CD4-positive, alpha-beta memory T cell (primary cell): ENCODE measurements at regions not wholly inside any gene's neighbourhood (a gene's known extent, or its start where the extent isn't known, plus 50 kb on each side); places are given as distances from the start of the nearest gene placed in this dataset.

ENCODE experiments used
- CTCF ChIA-PET: fragments of 350-600 bp; sonication (Branson Sonifier 250); formaldehyde crosslinking; loops from one replicate; lab custom pipeline; 2021; ENCODE audit warnings: inconsistent platforms; ENCODE audit not compliant: partially characterized antibody; lab: Charles Lee
- POLR2A ChIA-PET: fragments of 350-600 bp; sonication (Branson Sonifier 250); formaldehyde crosslinking; loops from one replicate; lab custom pipeline; 2021; ENCODE audit not compliant: partially characterized antibody; lab: Charles Lee
- DNase-seq, 5 donors: peaks; one replicate each; pipeline versions ENCODE4 v3.0.0 to v3.0.0-alpha.2; 2020 to 2022; ENCODE audit warnings: mixed read lengths in 1 of 5
- H3K27ac ChIP-seq: one replicate; pipeline ENCODE4 v1.7.0; 2013; ENCODE audit warnings: low read depth, low read length
- H3K27me3 ChIP-seq: 2 replicates; pipeline ENCODE4 v1.7.0; 2013; ENCODE audit warnings: mild to moderate bottlenecking, low read length, moderate library complexity; ENCODE audit not compliant: insufficient read depth
- H3K36me3 ChIP-seq: 2 replicates; pipeline ENCODE4 v1.7.0; 2013; ENCODE audit warnings: mild to moderate bottlenecking, low read length, moderate library complexity; ENCODE audit not compliant: insufficient read depth
- H3K4me1 ChIP-seq: 2 replicates; pipeline ENCODE4 v1.7.0; 2013; ENCODE audit warnings: mild to moderate bottlenecking, low read length, moderate library complexity; ENCODE audit not compliant: insufficient read depth
- H3K4me3 ChIP-seq, 2 donors: one replicate each; pipeline ENCODE4 v1.7.0; 2013; ENCODE audit warnings: low read length in 2 of 2, mild to moderate bottlenecking in 1 of 2
- H3K9me3 ChIP-seq, 2 donors: one replicate each; pipeline ENCODE4 v1.7.0; 2013; ENCODE audit warnings: low read length in 2 of 2, control low read depth in 1 of 2; ENCODE audit not compliant: control insufficient read depth in 1 of 2
- H3K27ac Mint-ChIP-seq, 7 donors: one replicate each; pipeline ENCODE4 v1.8.0; 2020 to 2021; ENCODE audit warnings: mixed read lengths in 7 of 7, mild to moderate bottlenecking in 6 of 7, inconsistent platforms in 3 of 7, moderate library complexity in 3 of 7
- H3K27me3 Mint-ChIP-seq, 2 donors: one replicate each; pipeline ENCODE4 v1.8.0; 2020 to 2021; ENCODE audit warnings: mixed read lengths in 2 of 2
- H3K36me3 Mint-ChIP-seq, 2 donors: one replicate each; pipeline ENCODE4 v1.8.0; 2020 to 2021; ENCODE audit warnings: mixed read lengths in 2 of 2, inconsistent platforms in 1 of 2, mild to moderate bottlenecking in 1 of 2
- H3K4me1 Mint-ChIP-seq, 4 donors: one replicate each; pipeline ENCODE4 v1.8.0; 2020 to 2021; ENCODE audit warnings: mixed read lengths in 4 of 4, mild to moderate bottlenecking in 1 of 4
- H3K4me3 Mint-ChIP-seq, 8 donors: one replicate each; pipeline ENCODE4 v1.8.0; 2020 to 2021; ENCODE audit warnings: mixed read lengths in 8 of 8, mild to moderate bottlenecking in 7 of 8, moderate library complexity in 6 of 8, inconsistent platforms in 3 of 8
- H3K9me3 Mint-ChIP-seq, 8 donors: one replicate each; pipeline ENCODE4 v1.8.0; 2020 to 2021; ENCODE audit warnings: mixed read lengths in 8 of 8, mild to moderate bottlenecking in 5 of 8, inconsistent platforms in 3 of 8, moderate library complexity in 1 of 8
- intact Hi-C: fragments of 100-400 bp; cut with micrococcal nuclease; formaldehyde crosslinking; loops from one replicate; pipeline ENCODE4 v1.15.1; 2023

GRCh38 chr10:23910291-23910690 is 298.6 kb upstream of the KIAA1217 start:
- ChIA-PET POLR2A (no interaction called here), CTCF (no interaction called here)
- no peak overlapping the region for H3K4me3 ChIP-seq
- Mint-ChIP-seq H3K27ac (no peak overlapping the region), H3K9me3 (peaks cover 0 to 16% (median 5%) of the 10 kb centered on the region in 8 donors), H3K4me1 (no peaks in the 10 kb centered on the region), H3K4me3 (no peak overlapping the region), H3K27me3 (no peaks in the 10 kb centered on the region), H3K36me3 (no peaks in the 10 kb centered on the region)
- H3K27me3 ChIP-seq: no peaks in the 10 kb centered on the region
- DNase-seq: no peak
- no peaks in the 10 kb centered on the region for H3K36me3 ChIP-seq
- H3K9me3 ChIP-seq: no peaks in the 10 kb centered on the region
- no peak overlapping the region for H3K27ac ChIP-seq
- intact Hi-C loops: no loop called here
- H3K4me1 ChIP-seq: no peaks in the 10 kb centered on the region

- H3K27ac Mint-ChIP-seq: no peak overlapping the region
- peaks cover 0 to 10% (median 4%) of the 10 kb centered on the region in 8 donors for H3K9me3 Mint-ChIP-seq
- H3K27me3 ChIP-seq: no peaks in the 10 kb centered on the region
- no peaks in the 10 kb centered on the region for H3K36me3 ChIP-seq
- no peak overlapping the region for H3K4me3 Mint-ChIP-seq
- CTCF ChIA-PET: no interaction called here
- H3K9me3 ChIP-seq: no peaks in the 10 kb centered on the region
- POLR2A ChIA-PET: no interaction called here
- H3K36me3 Mint-ChIP-seq: no peaks in the 10 kb centered on the region
- intact Hi-C loops: no loop called here
- no peaks in the 10 kb centered on the region for H3K4me1 Mint-ChIP-seq
- no peak overlapping the region for H3K4me3 ChIP-seq
- no peaks in the 10 kb centered on the region for H3K4me1 ChIP-seq
- no peak for DNase-seq
- no peak overlapping the region for H3K27ac ChIP-seq
- no peaks in the 10 kb centered on the region for H3K27me3 Mint-ChIP-seq
Measured at GRCh38 chr10:23912884-23913404, 296.0 kb upstream of the KIAA1217 start.

DNA sequence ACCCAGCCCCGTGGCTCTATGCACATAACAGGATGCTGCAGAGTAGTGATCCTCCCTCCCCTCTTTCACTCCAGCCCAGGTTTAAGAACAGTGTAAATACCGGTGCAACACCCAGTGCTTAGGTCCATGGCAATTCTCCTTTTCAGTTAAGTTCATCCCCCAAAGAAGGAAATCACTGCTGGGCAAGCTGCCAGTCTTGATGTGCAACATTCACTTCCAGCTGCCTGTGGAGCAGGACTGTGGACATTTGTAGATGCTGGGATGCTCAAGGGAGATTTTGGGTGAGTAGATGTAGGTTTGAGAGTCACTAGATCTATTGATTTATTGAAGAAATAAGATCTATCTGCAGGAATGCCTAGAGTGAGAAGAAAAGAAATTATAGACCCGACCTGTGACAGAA is 294.3 kb upstream of the KIAA1217 start:
- ChIA-PET POLR2A (no interaction called here), CTCF (no interaction called here)
- Histone ChIP-seq H3K9me3 (no peaks in the 10 kb centered on the region), H3K27ac (no peak overlapping the region), H3K27me3 (no peaks in the 10 kb centered on the region), H3K4me1 (no peaks in the 10 kb centered on the region), H3K36me3 (no peaks in the 10 kb centered on the region), H3K4me3 (no peak overlapping the region)
- Mint-ChIP-seq H3K27ac (no peak overlapping the region), H3K27me3 (no peaks in the 10 kb centered on the region), H3K36me3 (no peaks in the 10 kb centered on the region), H3K4me3 (no peak overlapping the region), H3K4me1 (no peaks in the 10 kb centered on the region), H3K9me3 (peaks cover 0 to 4% (median 0%) of the 10 kb centered on the region in 8 donors)
- intact Hi-C loops: no loop called here
- no peak for DNase-seq

DNA sequence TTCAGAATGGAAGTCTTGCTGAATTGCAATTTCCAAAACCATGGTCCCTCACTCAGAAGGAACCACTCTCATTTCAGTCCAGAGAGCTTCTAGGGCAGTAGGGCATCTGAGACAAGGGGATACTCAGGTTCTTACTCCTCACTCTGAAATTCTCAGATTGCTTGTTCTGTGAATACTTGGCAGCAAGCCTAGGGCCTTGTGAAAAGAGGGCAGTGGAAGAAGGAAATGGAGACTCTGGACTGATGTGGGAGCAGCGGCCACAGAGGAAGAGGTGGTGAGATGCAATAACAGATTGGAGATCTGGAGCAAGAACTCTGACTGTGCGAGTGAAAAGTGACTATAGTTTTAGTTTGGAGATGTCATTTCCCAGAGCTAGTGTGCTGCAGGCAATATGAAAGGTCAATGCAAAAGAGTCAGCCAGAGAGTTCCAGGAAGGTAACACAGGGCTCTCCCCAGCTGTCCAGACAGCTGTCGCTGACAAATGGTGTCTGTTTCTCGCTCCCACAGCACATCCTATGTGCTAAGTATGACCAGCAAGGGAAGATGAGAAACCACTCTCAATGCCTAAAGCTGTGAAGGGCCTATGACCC is 291.6 kb upstream of the KIAA1217 start:
- Mint-ChIP-seq H3K9me3 (peaks cover 0 to 6% (median 3%) of the 10 kb centered on the region in 8 donors), H3K36me3 (no peaks in the 10 kb centered on the region), H3K27me3 (no peaks in the 10 kb centered on the region), H3K4me1 (no peaks in the 10 kb centered on the region), H3K27ac (no peak overlapping the region), H3K4me3 (no peak overlapping the region)
- Histone ChIP-seq H3K4me1 (no peaks in the 10 kb centered on the region), H3K9me3 (no peaks in the 10 kb centered on the region), H3K4me3 (no peak overlapping the region), H3K36me3 (no peaks in the 10 kb centered on the region), H3K27me3 (no peaks in the 10 kb centered on the region), H3K27ac (no peak overlapping the region)
- intact Hi-C loops: no loop called here
- no peak for DNase-seq
- ChIA-PET CTCF (no interaction called here), POLR2A (interaction anchor here (0.6 kb wide), 1 partner anchor 29 kb away, joined by 5 read pairs; no protein-coding TSS in a partner anchor)

GRCh38 chr10:23918090-23918723 is 290.7 kb upstream of the KIAA1217 start:
- H3K4me1 Mint-ChIP-seq: no peaks in the 10 kb centered on the region
- Histone ChIP-seq H3K4me1 (no peaks in the 10 kb centered on the region), H3K4me3 (no peak overlapping the region), H3K9me3 (no peaks in the 10 kb centered on the region), H3K27me3 (no peaks in the 10 kb centered on the region), H3K36me3 (no peaks in the 10 kb centered on the region), H3K27ac (no peak overlapping the region)
- H3K9me3 Mint-ChIP-seq: peaks cover 0 to 10% (median 3%) of the 10 kb centered on the region in 8 donors
- H3K27me3 Mint-ChIP-seq: no peaks in the 10 kb centered on the region
- no peak overlapping the region for H3K4me3 Mint-ChIP-seq
- POLR2A ChIA-PET: no interaction called here
- intact Hi-C loops: no loop called here
- no peaks in the 10 kb centered on the region for H3K36me3 Mint-ChIP-seq
- CTCF ChIA-PET: no interaction called here
- DNase-seq: no peak
- no peak overlapping the region for H3K27ac Mint-ChIP-seq

DNA sequence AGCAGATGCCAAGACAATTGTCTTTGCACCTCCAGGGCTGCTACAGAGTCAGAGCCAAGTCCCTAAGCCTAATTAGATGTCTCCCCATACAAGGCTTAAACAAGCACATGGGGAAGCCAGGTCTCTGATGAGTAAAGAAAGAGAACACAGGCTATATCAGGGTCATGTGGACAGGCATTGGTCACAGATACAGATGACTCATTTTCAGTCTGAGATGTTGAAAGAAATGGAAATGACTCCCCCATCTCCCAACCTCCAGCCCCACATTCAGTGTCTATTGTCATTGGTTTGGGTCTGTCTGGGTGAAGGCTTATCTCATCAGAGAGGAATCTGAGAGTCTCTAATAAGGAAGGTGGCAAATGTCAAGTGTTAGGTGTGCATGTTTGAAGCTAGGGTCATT is 290.1 kb upstream of the KIAA1217 start:
- H3K36me3 Mint-ChIP-seq: no peaks in the 10 kb centered on the region
- Histone ChIP-seq H3K4me1 (no peaks in the 10 kb centered on the region), H3K27ac (no peak overlapping the region), H3K4me3 (no peak overlapping the region), H3K27me3 (no peaks in the 10 kb centered on the region), H3K36me3 (no peaks in the 10 kb centered on the region), H3K9me3 (no peaks in the 10 kb centered on the region)
- intact Hi-C loops: no loop called here
- no peak overlapping the region for H3K4me3 Mint-ChIP-seq
- DNase-seq: no peak
- H3K9me3 Mint-ChIP-seq: peaks cover 0 to 11% (median 3%) of the 10 kb centered on the region in 8 donors
- ChIA-PET CTCF (no interaction called here), POLR2A (no interaction called here)
- no peaks in the 10 kb centered on the region for H3K4me1 Mint-ChIP-seq
- H3K27me3 Mint-ChIP-seq: no peaks in the 10 kb centered on the region
- no peak overlapping the region for H3K27ac Mint-ChIP-seq

DNA sequence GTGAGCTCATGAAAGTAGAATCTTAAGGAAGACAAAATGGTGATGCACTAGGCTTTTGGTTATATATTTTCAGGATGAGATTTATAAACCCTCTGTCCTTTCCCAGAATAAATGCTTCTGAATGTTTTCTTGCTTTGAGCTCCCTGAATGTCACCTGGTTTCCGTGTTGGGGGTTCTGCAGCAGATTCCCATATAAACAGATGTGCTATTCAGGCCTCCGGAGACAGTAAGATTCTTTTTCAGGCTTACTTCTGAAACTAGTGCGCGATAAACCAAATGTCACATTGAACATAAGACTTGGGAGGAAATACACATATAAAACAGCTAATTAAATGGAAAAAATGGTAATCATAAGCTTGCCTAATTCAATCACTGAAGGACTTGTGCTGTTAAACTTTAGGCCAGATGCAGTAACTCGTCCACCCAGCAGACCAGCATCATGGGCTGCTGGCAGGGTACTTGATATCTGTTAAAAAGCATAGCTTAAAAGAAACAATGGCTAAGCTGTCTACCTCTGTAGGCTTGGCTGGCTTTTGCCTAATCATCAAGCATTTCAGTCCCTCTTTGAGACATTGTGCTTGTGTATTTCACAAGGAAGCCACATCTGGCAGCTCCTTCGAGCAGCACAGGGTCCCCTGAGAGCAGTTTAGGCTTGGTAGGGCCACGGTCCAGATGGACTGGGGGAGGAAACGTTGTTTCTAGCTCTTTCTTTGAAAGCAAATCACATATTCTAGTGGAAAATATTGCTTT is 281.2 kb upstream of the KIAA1217 start:
- Mint-ChIP-seq H3K9me3 (peaks cover 0 to 4% (median 0%) of the 10 kb centered on the region in 8 donors), H3K4me1 (no peaks in the 10 kb centered on the region)
- no peaks in the 10 kb centered on the region for H3K36me3 ChIP-seq

More for the DNA sequence above, 281.2 kb upstream of the KIAA1217 start:
- intact Hi-C loops: no loop called here
- H3K27me3 Mint-ChIP-seq: peaks cover 0 to 2% of the 10 kb centered on the region in 2 donors
- H3K27ac Mint-ChIP-seq: no peak overlapping the region
- Histone ChIP-seq H3K9me3 (no peaks in the 10 kb centered on the region), H3K27me3 (no peaks in the 10 kb centered on the region), H3K27ac (no peak overlapping the region), H3K4me1 (no peaks in the 10 kb centered on the region), H3K4me3 (no peak overlapping the region)
- CTCF ChIA-PET: no interaction called here
- POLR2A ChIA-PET: no interaction called here
- H3K36me3 Mint-ChIP-seq: no peaks in the 10 kb centered on the region
- DNase-seq: no peak
- no peak overlapping the region for H3K4me3 Mint-ChIP-seq
